ENCODE measurements at regions not wholly inside any gene's neighbourhood (a gene's known extent, or its start where the extent isn't known, plus 50 kb on each side); places are given as distances from the start of the nearest gene placed in this dataset.

DNA sequence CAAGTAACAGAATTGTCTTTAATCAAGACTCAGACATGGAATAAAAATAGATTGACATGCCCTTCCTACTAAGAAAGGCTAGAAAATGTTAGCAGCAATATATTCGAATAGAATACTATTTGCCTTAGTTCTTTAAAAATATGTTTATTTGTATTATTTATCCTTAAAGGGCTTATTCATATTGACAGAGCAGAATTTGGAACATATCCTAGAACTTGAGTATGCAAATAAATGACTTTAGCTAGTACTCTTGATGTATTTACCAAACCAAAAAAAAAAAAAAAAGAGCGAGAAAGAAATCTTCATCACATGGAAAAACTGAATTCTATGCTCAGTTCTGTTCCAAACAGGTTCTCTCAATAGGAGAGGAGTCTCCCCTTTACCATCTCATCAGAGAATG lies 68.9 kb upstream of the PPARGC1A start:
- H3K27me3 ChIP-seq (ENCODE audit: control insufficient read depth, insufficient read depth, low read length), result no peaks in the 10 kb centered on the region
- TF ChIP-seq, protein P1, sequence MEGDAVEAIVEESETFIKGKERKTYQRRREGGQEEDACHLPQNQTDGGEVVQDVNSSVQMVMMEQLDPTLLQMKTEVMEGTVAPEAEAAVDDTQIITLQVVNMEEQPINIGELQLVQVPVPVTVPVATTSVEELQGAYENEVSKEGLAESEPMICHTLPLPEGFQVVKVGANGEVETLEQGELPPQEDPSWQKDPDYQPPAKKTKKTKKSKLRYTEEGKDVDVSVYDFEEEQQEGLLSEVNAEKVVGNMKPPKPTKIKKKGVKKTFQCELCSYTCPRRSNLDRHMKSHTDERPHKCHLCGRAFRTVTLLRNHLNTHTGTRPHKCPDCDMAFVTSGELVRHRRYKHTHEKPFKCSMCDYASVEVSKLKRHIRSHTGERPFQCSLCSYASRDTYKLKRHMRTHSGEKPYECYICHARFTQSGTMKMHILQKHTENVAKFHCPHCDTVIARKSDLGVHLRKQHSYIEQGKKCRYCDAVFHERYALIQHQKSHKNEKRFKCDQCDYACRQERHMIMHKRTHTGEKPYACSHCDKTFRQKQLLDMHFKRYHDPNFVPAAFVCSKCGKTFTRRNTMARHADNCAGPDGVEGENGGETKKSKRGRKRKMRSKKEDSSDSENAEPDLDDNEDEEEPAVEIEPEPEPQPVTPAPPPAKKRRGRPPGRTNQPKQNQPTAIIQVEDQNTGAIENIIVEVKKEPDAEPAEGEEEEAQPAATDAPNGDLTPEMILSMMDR (IDR thresholded peaks at IDR 0.05), result no peak
- no peaks in the 10 kb centered on the region for H3K9me3 ChIP-seq (ENCODE audit: control insufficient read depth, insufficient read depth, low read length)
- H3K27ac ChIP-seq (ENCODE audit: low read length), result no peak overlapping the region
- H3K9me3 Mint-ChIP-seq, result peaks cover 5 to 7% of the 10 kb centered on the region in 2 donors
- H3K4me3 ChIP-seq (ENCODE audit: low read length), result no peak overlapping the region
- H3K36me3 Mint-ChIP-seq, result no peaks in the 10 kb centered on the region
- H3K27me3 Mint-ChIP-seq (ENCODE audit: low read depth in 2 of 2), result no peaks in the 10 kb centered on the region
- H3K36me3 ChIP-seq (ENCODE audit: control insufficient read depth, insufficient read depth, low read length), result no peaks in the 10 kb centered on the region
- ATAC-seq (no peak), DNase-seq (no peak)
- H3K4me1 Mint-ChIP-seq, result no peaks in the 10 kb centered on the region
- intact Hi-C loops (cut with micrococcal nuclease), result no loop called here
- H3K4me1 ChIP-seq (ENCODE audit: control insufficient read depth, insufficient read depth, low read length), result no peaks in the 10 kb centered on the region
- H3K4me3 Mint-ChIP-seq, result no peak overlapping the region
- WGBS (ENCODE audit: insufficient coverage), result no CpG with 5 or more reads among the region's 2 CpGs
- no peak overlapping the region for H3K27ac Mint-ChIP-seq

DNA sequence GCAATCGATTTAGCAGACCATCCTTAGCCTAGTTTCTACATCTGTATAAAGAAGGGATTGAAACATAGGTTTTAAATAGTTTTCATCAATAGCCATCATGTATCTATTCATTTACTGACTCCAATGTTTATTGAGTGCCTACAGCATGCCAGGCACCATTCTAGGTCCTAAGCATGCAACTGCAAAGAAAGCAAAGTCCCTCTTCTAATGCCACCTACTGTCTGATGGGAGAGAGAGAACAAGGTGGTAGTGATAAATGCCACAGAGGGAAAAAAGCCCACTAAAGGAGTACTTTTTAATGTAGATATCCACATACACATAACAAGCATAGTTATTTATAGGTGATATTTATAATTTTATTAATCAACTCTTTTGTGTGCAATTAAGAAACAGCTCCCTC lies 67.6 kb upstream of the PPARGC1A start:
- H3K4me3 Mint-ChIP-seq, result no peak overlapping the region
- no peaks in the 10 kb centered on the region for H3K4me1 ChIP-seq (ENCODE audit: control insufficient read depth, insufficient read depth, low read length)
- no peak overlapping the region for H3K27ac Mint-ChIP-seq
- no peaks in the 10 kb centered on the region for H3K36me3 Mint-ChIP-seq
- TF ChIP-seq, protein P1 (IDR thresholded peaks at IDR 0.05), result no peak
- H3K4me3 ChIP-seq (ENCODE audit: low read length), result no peak overlapping the region
- no peaks in the 10 kb centered on the region for H3K27me3 Mint-ChIP-seq (ENCODE audit: low read depth in 2 of 2)
- H3K27ac ChIP-seq (ENCODE audit: low read length), result no peak overlapping the region
- no peaks in the 10 kb centered on the region for H3K36me3 ChIP-seq (ENCODE audit: control insufficient read depth, insufficient read depth, low read length)
- H3K9me3 Mint-ChIP-seq, result peaks cover 5 to 10% of the 10 kb centered on the region in 2 donors
- intact Hi-C loops (cut with micrococcal nuclease), result no loop called here
- no peaks in the 10 kb centered on the region for H3K27me3 ChIP-seq (ENCODE audit: control insufficient read depth, insufficient read depth, low read length)
- H3K9me3 ChIP-seq (ENCODE audit: control insufficient read depth, insufficient read depth, low read length), result no peaks in the 10 kb centered on the region
- no peak for ATAC-seq
- WGBS (ENCODE audit: insufficient coverage), result no CpG with 5 or more reads among the region's 1 CpG
- H3K4me1 Mint-ChIP-seq, result no peaks in the 10 kb centered on the region
- DNase-seq, result no peak

DNA sequence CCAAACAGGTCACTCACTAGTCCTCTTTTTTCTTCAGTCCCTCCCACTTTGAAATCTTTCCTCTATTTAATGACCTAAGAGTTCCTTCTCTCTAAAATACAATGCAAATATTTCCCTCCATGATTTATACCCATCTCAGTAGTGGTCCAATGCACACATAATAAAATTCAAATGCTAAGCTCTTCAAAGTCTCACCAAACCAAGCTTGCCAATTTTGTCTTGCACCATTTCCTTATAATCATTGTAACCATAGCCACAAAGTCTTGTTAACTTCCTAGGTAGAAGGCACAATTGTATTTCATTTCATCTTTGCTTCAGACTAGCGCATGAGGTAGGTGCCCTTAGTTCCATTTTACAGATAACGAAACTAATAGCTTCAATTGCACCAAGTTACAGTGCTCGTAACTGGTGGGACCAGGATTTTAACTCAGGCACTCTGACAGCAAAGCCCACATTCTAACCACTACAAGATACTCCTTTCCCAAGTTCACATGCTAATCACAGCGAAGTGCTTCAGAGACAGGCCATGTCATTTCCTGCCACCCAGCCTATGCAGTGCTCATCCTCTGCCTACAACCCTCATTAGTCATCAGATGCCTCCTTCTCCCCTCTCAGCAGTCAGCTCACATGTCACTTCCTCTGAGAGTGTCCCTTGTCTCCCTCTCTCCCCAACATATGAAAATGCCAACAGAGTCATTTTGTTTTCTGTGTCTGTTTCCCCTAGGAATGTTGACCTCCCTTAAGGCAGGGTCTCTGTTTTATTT lies 66.9 kb upstream of the PPARGC1A start:
- Mint-ChIP-seq H3K36me3 (no peaks in the 10 kb centered on the region), H3K27me3 (ENCODE audit: low read depth in 2 of 2) (no peaks in the 10 kb centered on the region), H3K4me3 (no peak overlapping the region), H3K4me1 (no peaks in the 10 kb centered on the region), H3K9me3 (peaks cover 7 to 10% of the 10 kb centered on the region in 2 donors), H3K27ac (no peak overlapping the region)
- Histone ChIP-seq H3K9me3 (ENCODE audit: control insufficient read depth, insufficient read depth, low read length) (no peaks in the 10 kb centered on the region), H3K27me3 (ENCODE audit: control insufficient read depth, insufficient read depth, low read length) (no peaks in the 10 kb centered on the region), H3K36me3 (ENCODE audit: control insufficient read depth, insufficient read depth, low read length) (no peaks in the 10 kb centered on the region), H3K27ac (ENCODE audit: low read length) (no peak overlapping the region), H3K4me3 (ENCODE audit: low read length) (no peak overlapping the region), H3K4me1 (ENCODE audit: control insufficient read depth, insufficient read depth, low read length) (no peaks in the 10 kb centered on the region)
- no peak for DNase-seq
- ATAC-seq, result no peak
- WGBS (ENCODE audit: insufficient coverage), result 88% methylated on average over 4 of the region's 4 CpGs
- TF ChIP-seq, protein P1 (IDR thresholded peaks at IDR 0.05), result no peak
- intact Hi-C loops (cut with micrococcal nuclease), result no loop called here

DNA sequence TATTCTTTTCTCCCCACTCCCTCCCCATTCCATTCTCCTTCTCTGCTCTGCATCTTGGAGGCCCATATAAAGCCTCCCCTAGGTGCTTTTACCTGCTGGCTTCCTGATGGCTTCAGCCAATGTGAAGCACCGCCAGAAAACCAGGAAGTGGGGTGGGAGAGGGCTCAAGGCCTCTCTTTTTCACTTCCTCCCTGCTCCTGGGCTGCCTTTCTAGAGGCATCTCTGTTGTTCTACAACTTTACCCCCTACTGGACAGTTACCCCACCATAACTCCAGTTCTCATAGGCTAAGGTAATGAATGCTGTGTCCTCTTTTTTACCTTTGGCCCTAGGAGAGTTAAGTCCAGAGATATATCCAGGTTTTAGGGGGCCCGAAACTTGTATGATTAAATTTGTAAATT lies 62.4 kb upstream of the PPARGC1A start:
- H3K27ac Mint-ChIP-seq, result no peak overlapping the region
- Histone ChIP-seq H3K27ac (ENCODE audit: low read length) (no peak overlapping the region), H3K27me3 (ENCODE audit: control insufficient read depth, insufficient read depth, low read length) (no peaks in the 10 kb centered on the region), H3K36me3 (ENCODE audit: control insufficient read depth, insufficient read depth, low read length) (no peaks in the 10 kb centered on the region), H3K4me3 (ENCODE audit: low read length) (no peak overlapping the region), H3K4me1 (ENCODE audit: control insufficient read depth, insufficient read depth, low read length) (no peaks in the 10 kb centered on the region), H3K9me3 (ENCODE audit: control insufficient read depth, insufficient read depth, low read length) (no peaks in the 10 kb centered on the region)
- no peaks in the 10 kb centered on the region for H3K36me3 Mint-ChIP-seq
- ATAC-seq, result no peak
- DNase-seq, result no peak
- peaks cover 13 to 16% of the 10 kb centered on the region in 2 donors for H3K9me3 Mint-ChIP-seq
- TF ChIP-seq, protein P1 (IDR thresholded peaks at IDR 0.05), result no peak
- no peak overlapping the region for H3K4me3 Mint-ChIP-seq
- H3K27me3 Mint-ChIP-seq (ENCODE audit: low read depth in 2 of 2), result no peaks in the 10 kb centered on the region
- 100% methylated on average over 1 of the region's 2 CpGs for WGBS (ENCODE audit: insufficient coverage)
- H3K4me1 Mint-ChIP-seq, result no peaks in the 10 kb centered on the region
- intact Hi-C loops (cut with micrococcal nuclease), result no loop called here
